Mesendoderm (in vitro differentiated cells): ENCODE measurements at regions not wholly inside any gene's neighbourhood (a gene's known extent, or its start where the extent isn't known, plus 50 kb on each side); places are given as distances from the start of the nearest gene placed in this dataset.

Experiments
- DNase-seq: peaks from one replicate; pipeline ENCODE4 v3.0.0; 2013
- H2AK5ac ChIP-seq: 2 replicates; pipeline ENCODE4 v1.6.1; 2013; ENCODE audit warnings: low read length, inconsistent platforms
- H2BK120ac ChIP-seq: 2 replicates; pipeline ENCODE4 v1.6.1; 2013; ENCODE audit warnings: low read depth, mild to moderate bottlenecking, low read length, moderate library complexity, mixed read lengths
- H2BK15ac ChIP-seq: replicated peaks from 2 replicates; pipeline ENCODE4 v1.6.1; 2013; ENCODE audit warnings: low read depth, mild to moderate bottlenecking, moderate library complexity
- H2BK5ac ChIP-seq: 2 replicates; pipeline ENCODE4 v1.6.1; 2013; ENCODE audit warnings: low read length, inconsistent platforms
- H3K18ac ChIP-seq: 2 replicates; pipeline ENCODE4 v1.6.1; 2013; ENCODE audit warnings: mild to moderate bottlenecking, low read length, mixed read lengths
- H3K23ac ChIP-seq: one replicate; pipeline ENCODE4 v1.6.1; 2013; ENCODE audit warnings: low read length
- H3K27ac ChIP-seq: 2 replicates; pipeline ENCODE4 v1.5.1; 2013; ENCODE audit warnings: low read depth, mild to moderate bottlenecking, inconsistent platforms, low read length, moderate library complexity
- H3K27me3 ChIP-seq: 2 replicates; pipeline ENCODE4 v1.6.1; 2013; ENCODE audit warnings: low read length, control low read depth, mild to moderate bottlenecking, inconsistent platforms; ENCODE audit not compliant: insufficient read depth, poor library complexity
- H3K36me3 ChIP-seq: 2 replicates; pipeline ENCODE4 v1.6.1; 2013; ENCODE audit warnings: low read length, inconsistent platforms; ENCODE audit not compliant: control insufficient read depth, insufficient read depth
- H3K4ac ChIP-seq: one replicate; pipeline ENCODE4 v1.6.1; 2013; ENCODE audit warnings: low read depth, mild to moderate bottlenecking, low read length, moderate library complexity
- H3K4me1 ChIP-seq: 2 replicates; pipeline ENCODE4 v1.6.1; 2013; ENCODE audit warnings: low read depth, low read length, inconsistent platforms; ENCODE audit not compliant: control insufficient read depth
- H3K4me2 ChIP-seq: 2 replicates; pipeline ENCODE4 v1.6.1; 2013; ENCODE audit warnings: low read length
- H3K4me3 ChIP-seq: 2 replicates; pipeline ENCODE4 v1.5.1; 2013; ENCODE audit warnings: mild to moderate bottlenecking, low read length
- H3K56ac ChIP-seq: one replicate; pipeline ENCODE4 v1.6.1; 2013; ENCODE audit warnings: low read length
- H3K79me1 ChIP-seq: 2 replicates; pipeline ENCODE4 v1.6.1; 2013; ENCODE audit warnings: low read length, inconsistent platforms
- H3K79me2 ChIP-seq: 2 replicates; pipeline ENCODE4 v1.6.1; 2013; ENCODE audit warnings: mild to moderate bottlenecking, low read length; ENCODE audit not compliant: control insufficient read depth, insufficient read depth
- H3K9ac ChIP-seq: 2 replicates; pipeline ENCODE4 v1.6.1; 2013; ENCODE audit warnings: low read length, inconsistent platforms
- H4K5ac ChIP-seq: one replicate; pipeline ENCODE4 v1.6.1; 2013; ENCODE audit warnings: low read length
- H4K8ac ChIP-seq: one replicate; pipeline ENCODE4 v1.6.1; 2013; ENCODE audit warnings: low read depth, mild to moderate bottlenecking, control low read depth, low read length, moderate library complexity
- WGBS: extraction: QIAGEN DNeasy Blood & Tissue Kit; methylation state at CpG from one replicate; pipeline ENCODE4 v1.1.7; 2013; ENCODE audit warnings: low lambda C conversion rate, missing lambda C conversion rate; ENCODE audit not compliant: insufficient coverage; ENCODE audit errors: extremely low coverage; 5-methylcytosine and 5-hydroxymethylcytosine counted together

- Histone ChIP-seq H3K9ac (no peak overlapping the region), H3K23ac (no peak overlapping the region), H3K4ac (no peak overlapping the region), H2BK120ac (no peak overlapping the region), H4K8ac (no peak overlapping the region), H3K56ac (no peak overlapping the region), H3K27ac (no peak overlapping the region), H3K36me3 (no peaks in the 10 kb centered on the region), H2BK15ac (no peak overlapping the region), H3K4me3 (no peak overlapping the region), H3K18ac (no peak overlapping the region), H3K27me3 (no peaks in the 10 kb centered on the region), H2BK5ac (no peak overlapping the region), H3K79me1 (no peaks in the 10 kb centered on the region), H4K5ac (no peak overlapping the region), H3K79me2 (no peaks in the 10 kb centered on the region), H2AK5ac (no peak overlapping the region), H3K4me1 (peaks cover 1% of the 10 kb centered on the region), H3K4me2 (no peak overlapping the region)
- WGBS = no CpG with 5 or more reads among the region's 8 CpGs
- DNase-seq = no peak
Observed at GRCh38 chr10:20685462-20685861, 211.6 kb downstream of the NEBL start.

- H2BK15ac ChIP-seq = no peak overlapping the region
- H3K23ac ChIP-seq = no peak overlapping the region
- no peak overlapping the region for H4K8ac ChIP-seq
- no peaks in the 10 kb centered on the region for H3K4me1 ChIP-seq
- no peak overlapping the region for H3K4me3 ChIP-seq
- no peak overlapping the region for H2BK5ac ChIP-seq
- H2AK5ac ChIP-seq = no peak overlapping the region
- no peak overlapping the region for H3K4me2 ChIP-seq
- no peaks in the 10 kb centered on the region for H3K27me3 ChIP-seq
- H3K36me3 ChIP-seq = no peaks in the 10 kb centered on the region
- no peak overlapping the region for H3K18ac ChIP-seq
- no peak overlapping the region for H2BK120ac ChIP-seq
- H4K5ac ChIP-seq = no peak overlapping the region
- H3K4ac ChIP-seq = no peak overlapping the region
- no peak overlapping the region for H3K56ac ChIP-seq
- no peak overlapping the region for H3K9ac ChIP-seq
- DNase-seq = no peak
- H3K79me2 ChIP-seq = no peaks in the 10 kb centered on the region
- H3K79me1 ChIP-seq = no peaks in the 10 kb centered on the region
- no peak overlapping the region for H3K27ac ChIP-seq
Observed at GRCh38 chr10:20683345-20683744, 213.8 kb downstream of the NEBL start.

DNA sequence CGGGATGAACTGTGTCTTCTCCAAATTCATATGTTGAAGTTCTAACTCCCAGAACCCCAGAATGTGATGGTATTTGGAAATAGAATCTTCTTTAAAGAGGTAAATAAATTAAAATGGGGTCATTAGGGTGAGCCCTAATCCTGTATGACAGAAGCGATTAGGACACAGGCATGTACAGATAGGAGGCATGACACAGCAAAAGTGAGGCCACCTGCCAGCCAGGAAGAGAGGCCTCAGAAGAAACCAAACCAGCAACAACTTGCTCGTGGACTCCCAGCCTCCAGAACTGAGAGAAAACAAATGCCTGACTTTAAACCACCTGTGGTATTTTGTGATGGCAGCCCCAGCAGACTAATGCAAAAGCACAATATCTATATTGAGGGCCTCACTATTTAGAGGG is 214.3 kb downstream of the NEBL start:
- Histone ChIP-seq H3K79me2 (no peaks in the 10 kb centered on the region), H2BK120ac (no peak overlapping the region), H2BK15ac (no peak overlapping the region), H3K4ac (no peak overlapping the region), H3K36me3 (no peaks in the 10 kb centered on the region), H3K18ac (peak overlapping the region; percentile 68), H2BK5ac (no peak overlapping the region), H3K27me3 (no peaks in the 10 kb centered on the region), H4K5ac (no peak overlapping the region), H3K23ac (no peak overlapping the region), H3K27ac (no peak overlapping the region), H3K4me2 (no peak overlapping the region), H3K9ac (no peak overlapping the region), H3K79me1 (no peaks in the 10 kb centered on the region), H3K4me3 (no peak overlapping the region), H3K4me1 (no peaks in the 10 kb centered on the region), H3K56ac (no peak overlapping the region), H2AK5ac (no peak overlapping the region), H4K8ac (no peak overlapping the region)
- no peak for DNase-seq
- no CpG with 5 or more reads among the region's 3 CpGs for WGBS

GRCh38 chr10:20677340-20677739 is 219.8 kb downstream of the NEBL start:
- H3K27ac ChIP-seq = no peak overlapping the region
- H3K18ac ChIP-seq = no peak overlapping the region
- no peak overlapping the region for H3K4ac ChIP-seq
- no peak overlapping the region for H3K4me3 ChIP-seq
- no peaks in the 10 kb centered on the region for H3K36me3 ChIP-seq
- no peak overlapping the region for H3K56ac ChIP-seq
- H3K79me2 ChIP-seq = no peaks in the 10 kb centered on the region
- H3K4me1 ChIP-seq = peaks cover 3% of the 10 kb centered on the region
- H4K8ac ChIP-seq = no peak overlapping the region
- H3K79me1 ChIP-seq = no peaks in the 10 kb centered on the region
- H2BK120ac ChIP-seq = no peak overlapping the region
- no peak overlapping the region for H2BK5ac ChIP-seq
- H4K5ac ChIP-seq = no peak overlapping the region
- no peaks in the 10 kb centered on the region for H3K27me3 ChIP-seq
- WGBS = no CpG with 5 or more reads among the region's 5 CpGs
- no peak for DNase-seq
- H2AK5ac ChIP-seq = no peak overlapping the region
- no peak overlapping the region for H3K9ac ChIP-seq
- H3K4me2 ChIP-seq = no peak overlapping the region
- H2BK15ac ChIP-seq = no peak overlapping the region
- H3K23ac ChIP-seq = no peak overlapping the region

DNA sequence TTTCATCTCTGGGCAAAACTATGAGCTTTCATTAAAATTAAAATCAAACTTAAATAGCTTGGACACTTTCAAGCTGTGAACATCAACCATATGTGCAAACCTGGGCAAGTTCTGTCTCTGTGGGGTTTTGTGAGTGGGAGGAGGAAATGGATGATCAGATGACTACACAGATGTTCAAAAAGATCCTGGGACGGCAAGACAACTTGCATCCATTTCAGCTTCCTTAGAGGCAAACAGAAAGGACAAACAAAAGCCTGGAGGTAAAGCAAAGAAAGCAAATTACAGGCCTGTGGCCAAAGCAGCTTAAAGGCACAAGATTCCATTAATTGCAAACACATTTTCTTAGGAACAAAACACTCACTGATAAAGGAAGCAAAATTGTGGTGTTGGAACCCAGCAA is 222.2 kb downstream of the NEBL start:
- Histone ChIP-seq H2AK5ac (no peak overlapping the region), H3K4me3 (no peak overlapping the region), H3K79me1 (no peaks in the 10 kb centered on the region), H3K56ac (no peak overlapping the region), H2BK120ac (no peak overlapping the region), H4K8ac (no peak overlapping the region), H3K23ac (no peak overlapping the region), H3K79me2 (no peaks in the 10 kb centered on the region), H3K4ac (no peak overlapping the region), H3K27ac (no peak overlapping the region), H3K4me1 (peaks cover 3% of the 10 kb centered on the region), H3K27me3 (no peaks in the 10 kb centered on the region), H3K4me2 (no peak overlapping the region), H3K9ac (no peak overlapping the region), H3K36me3 (no peaks in the 10 kb centered on the region), H3K18ac (no peak overlapping the region), H2BK15ac (no peak overlapping the region), H2BK5ac (no peak overlapping the region), H4K5ac (peak overlapping the region; percentile 71)
- no CpG with 5 or more reads among the region's 1 CpG for WGBS
- no peak for DNase-seq

GRCh38 chr10:20673175-20673574 is 223.9 kb downstream of the NEBL start:
- no CpG with 5 or more reads among the region's 4 CpGs for WGBS
- Histone ChIP-seq H2BK120ac (no peak overlapping the region), H4K8ac (no peak overlapping the region), H3K79me2 (no peaks in the 10 kb centered on the region), H3K4ac (no peak overlapping the region), H2BK5ac (no peak overlapping the region), H3K56ac (no peak overlapping the region), H3K27ac (no peak overlapping the region), H3K36me3 (no peaks in the 10 kb centered on the region), H3K4me1 (peaks cover 3% of the 10 kb centered on the region), H3K79me1 (no peaks in the 10 kb centered on the region), H2AK5ac (no peak overlapping the region), H3K9ac (no peak overlapping the region), H2BK15ac (no peak overlapping the region), H3K27me3 (no peaks in the 10 kb centered on the region), H3K23ac (no peak overlapping the region), H4K5ac (no peak overlapping the region), H3K18ac (no peak overlapping the region), H3K4me2 (no peak overlapping the region), H3K4me3 (no peak overlapping the region)
- DNase-seq = no peak
